ENCODE measurements at regions not wholly inside any gene's neighbourhood (a gene's known extent, or its start where the extent isn't known, plus 50 kb on each side); places are given as distances from the start of the nearest gene placed in this dataset.
A peak's percentile ranks its signal among the peaks of the same experiment; 100 is the strongest.

GRCh38 chr18:55988537-55988936 is 400.5 kb upstream of the TCF4 start:
- Histone ChIP-seq H3K4ac (ENCODE audit: low read depth, low read length) (no peak overlapping the region), H3K4me2 (ENCODE audit: low read depth, low read length) (no peak overlapping the region), H3K9ac (ENCODE audit: low read depth, low read length) (no peak overlapping the region), H2BK5ac (ENCODE audit: low read depth, low read length, poor library complexity, severe bottlenecking) (no peak overlapping the region), H4K91ac (ENCODE audit: insufficient read depth, low read depth, low read length) (no peak overlapping the region), H3K4me3 (ENCODE audit: insufficient read depth, low read depth, low read length) (no peak overlapping the region), H3K9me1 (ENCODE audit: insufficient read depth, low read length) (no peaks in the 10 kb centered on the region), H4K8ac (ENCODE audit: low read depth in 2 of 2, low read length in 2 of 2) (no peak overlapping the region), H2BK15ac (ENCODE audit: low read depth, low read length) (no peak overlapping the region; the same call in 2 of the 3 replicates), H3K36me3 (ENCODE audit: control insufficient read depth, insufficient read depth, low read length) (no peaks in the 10 kb centered on the region), H3K27me3 (ENCODE audit: control insufficient read depth, insufficient read depth, low read length) (no peaks in the 10 kb centered on the region), H4K20me1 (ENCODE audit: insufficient read depth, low read length) (no peaks in the 10 kb centered on the region), H3K79me1 (ENCODE audit: low read depth in 1 of 2, low read length in 2 of 2) (no peaks in the 10 kb centered on the region), H3K14ac (replicated peaks; ENCODE audit: low read depth, low read length) (no peak overlapping the region), H3K27ac (ENCODE audit: insufficient read depth, low read length) (no peak overlapping the region), H3K18ac (ENCODE audit: low read depth, low read length) (no peak overlapping the region), H2AFZ (replicated peaks; ENCODE audit: low read length, poor library complexity) (no peak overlapping the region), H3K56ac (ENCODE audit: extremely low read depth, insufficient read depth, low read length) (no peak overlapping the region), H2AK5ac (ENCODE audit: low read depth, low read length) (no peak overlapping the region), H3K9me3 (ENCODE audit: control insufficient read depth, insufficient read depth, low read length) (peaks cover 2% of the 10 kb centered on the region; the same call in 1 of the 2 replicates), H4K5ac (ENCODE audit: low read depth, low read length) (no peak overlapping the region), H3K4me1 (ENCODE audit: control insufficient read depth, insufficient read depth, low read length) (no peaks in the 10 kb centered on the region), H2BK120ac (ENCODE audit: low read depth, low read length) (no peak overlapping the region), H2BK20ac (ENCODE audit: low read depth, low read length) (no peak overlapping the region), H3K23ac (ENCODE audit: low read depth, low read length) (no peak overlapping the region), H2AK9ac (replicated peaks; ENCODE audit: low read depth, low read length, poor library complexity) (no peak overlapping the region)
- no CpG with 5 or more reads among the region's 2 CpGs for WGBS, 2 experiments (ENCODE audit: extremely low coverage in 2 of 2, insufficient read length in 1 of 2)
- in situ Hi-C loops (cut with MboI; ENCODE audit: low sequenced_read_pairs), result no loop called here
- intact Hi-C loops (cut with micrococcal nuclease), result no loop called here
- ChIA-PET POLR2A (ENCODE audit: unreplicated experiment) (no interaction called here), CTCF (interaction anchor here (1.0 kb wide), 1 partner anchor 13 kb away, joined by 4 read pairs; no protein-coding TSS in a partner anchor)
- TF ChIP-seq USF2 (IDR thresholded peaks at IDR 0.05; ENCODE audit: low read depth, low read length) (peak; percentile 55), NFE2L2 (IDR thresholded peaks at IDR 0.05; ENCODE audit: low read depth, low read length) (no peak), MXI1 (IDR thresholded peaks at IDR 0.05; ENCODE audit: borderline replicate concordance, low read depth, low read length) (no peak), RAD21 (IDR thresholded peaks at IDR 0.05; ENCODE audit: low read length) (no peak), FOS (IDR thresholded peaks at IDR 0.05; ENCODE audit: low read depth, low read length) (no peak), CTCF (conservative IDR thresholded peaks at IDR 0.05; ENCODE audit: low read depth, low read length) (no peak), CEBPB (IDR thresholded peaks at IDR 0.05; ENCODE audit: low read depth, low read length) (peak; percentile 84), SMC3 (IDR thresholded peaks at IDR 0.05; ENCODE audit: low read depth, low read length) (no peak), CHD1 (IDR thresholded peaks at IDR 0.05; ENCODE audit: low read depth, low read length) (no peak), BHLHE40 (IDR thresholded peaks at IDR 0.05; ENCODE audit: low read depth, low read length) (peak; percentile 81; the same call in 1 of the 2 replicates), ELK1 (IDR thresholded peaks at IDR 0.05; ENCODE audit: borderline replicate concordance, low read depth, low read length) (no peak), POLR2A (IDR thresholded peaks at IDR 0.05; ENCODE audit: low read depth, low read length) (no peak)
- dilution Hi-C loops (cut with HindIII; ENCODE audit: low sequenced_read_pairs, unreplicated experiment), result no loop called here
- BruUV-seq (replicated peaks), result no TSS peak
- peak; percentile 46 for ATAC-seq (ENCODE audit: low read depth)
- DNase-seq, result peak; percentile 71

Measured in IMR-90 (cell line).